Tibial artery (tissue), 4 donors: ENCODE measurements at regions not wholly inside any gene's neighbourhood (a gene's known extent, or its start where the extent isn't known, plus 50 kb on each side); places are given as distances from the start of the nearest gene placed in this dataset.

Experiments used
- DNase-seq, 2 donors: peaks; one replicate each; pipeline ENCODE4 v3.0.0-alpha.2; 2019
- H3K27ac ChIP-seq, 2 donors: fragments of 200-600 bp; sonication (generic) in 1 of 2; 1 replicate in 1 of 2; 2 replicates in 1 of 2; pipeline ENCODE4 v1.5.1; 2018 to 2019; ENCODE audit warnings: mild to moderate bottlenecking in 1 of 2
- H3K27me3 ChIP-seq, 2 donors: fragments of 200-600 bp; sonication (generic) in 1 of 2; one replicate each; pipeline versions ENCODE4 v1.5.1 to v1.6.0; 2016 to 2019
- H3K36me3 ChIP-seq, 3 donors: fragments of 200-600 bp; sonication (generic) in 2 of 3; one replicate each; pipeline ENCODE4 v1.5.1; 2016 to 2019; ENCODE audit warnings: mild to moderate bottlenecking in 2 of 3
- H3K4me1 ChIP-seq, 4 donors: fragments of 200-600 bp; sonication (generic) in 2 of 4; 1 replicate in 3 of 4; 2 replicates in 1 of 4; pipeline ENCODE4 v1.5.1; 2016 to 2019
- H3K4me3 ChIP-seq, 2 donors: fragments of 200-600 bp; sonication (generic) in 1 of 2; 1 replicate in 1 of 2; 2 replicates in 1 of 2; pipeline ENCODE4 v1.5.1; 2018 to 2019; ENCODE audit warnings: mild to moderate bottlenecking in 2 of 2
- H3K9me3 ChIP-seq, 3 donors: fragments of 200-600 bp; sonication (generic) in 1 of 3; one replicate each; pipeline ENCODE4 v1.5.1; 2016 to 2019
- CTCF ChIP-seq, 2 experiments: fragments of 200-600 bp in 1 of 2; fragments of 450-650 bp in 1 of 2; IDR thresholded peaks; one replicate each; pipeline ENCODE4 v1.5.1; 2017 to 2019; ENCODE audit warnings: antibody characterized with exemption in 2 of 2, mild to moderate bottlenecking in 1 of 2, moderate library complexity in 1 of 2
- intact Hi-C: fragments of 100-400 bp; cut with DNase I; formaldehyde crosslinking; loops from one replicate; pipeline ENCODE4 v1.15.0; 2023; ENCODE audit warnings: low total_unique reads

GRCh38 chr7:3238525-3239210 lies 62.4 kb upstream of the SDK1 start:
- no peak overlapping the region for H3K27ac ChIP-seq
- H3K36me3 ChIP-seq = no peaks in the 10 kb centered on the region
- H3K4me3 ChIP-seq = no peak overlapping the region
- no peak for TF ChIP-seq CTCF (IDR thresholded peaks at IDR 0.05)
- intact Hi-C loops = no loop called here
- H3K4me1 ChIP-seq = peaks cover 0 to 14% (median 9%) of the 10 kb centered on the region in 4 donors
- no peaks in the 10 kb centered on the region for H3K27me3 ChIP-seq
- peaks cover 0 to 8% (median 3%) of the 10 kb centered on the region in 3 donors for H3K9me3 ChIP-seq
- no peak for DNase-seq

GRCh38 chr7:3239291-3239691 lies 61.8 kb upstream of the SDK1 start:
- H3K27me3 ChIP-seq = no peaks in the 10 kb centered on the region
- no peak overlapping the region for H3K27ac ChIP-seq
- no peak overlapping the region for H3K4me3 ChIP-seq
- TF ChIP-seq CTCF (IDR thresholded peaks at IDR 0.05) = no peak
- intact Hi-C loops = no loop called here
- peaks cover 0 to 8% (median 3%) of the 10 kb centered on the region in 3 donors for H3K9me3 ChIP-seq
- H3K4me1 ChIP-seq = peaks cover 0 to 14% (median 10%) of the 10 kb centered on the region in 4 donors
- no peaks in the 10 kb centered on the region for H3K36me3 ChIP-seq
- no peak for DNase-seq

GRCh38 chr7:3240826-3241430 lies 60.1 kb upstream of the SDK1 start:
- no peak for TF ChIP-seq CTCF (IDR thresholded peaks at IDR 0.05)
- no peak for DNase-seq
- no peaks in the 10 kb centered on the region for H3K36me3 ChIP-seq
- H3K27ac ChIP-seq = no peak overlapping the region
- peaks cover 0 to 7% (median under 1%) of the 10 kb centered on the region in 3 donors for H3K9me3 ChIP-seq
- no peaks in the 10 kb centered on the region for H3K27me3 ChIP-seq
- H3K4me1 ChIP-seq = peaks cover 0 to 30% (median 16%) of the 10 kb centered on the region in 4 donors
- H3K4me3 ChIP-seq = no peak overlapping the region
- intact Hi-C loops = no loop called here

GRCh38 chr7:3241686-3242258 lies 59.3 kb upstream of the SDK1 start:
- intact Hi-C loops = no loop called here
- no peak for TF ChIP-seq CTCF (IDR thresholded peaks at IDR 0.05)
- H3K4me1 ChIP-seq = peaks cover 0 to 37% (median 16%) of the 10 kb centered on the region in 4 donors
- DNase-seq = no peak
- H3K27me3 ChIP-seq = no peaks in the 10 kb centered on the region
- H3K36me3 ChIP-seq = no peaks in the 10 kb centered on the region
- H3K9me3 ChIP-seq = peaks cover 0 to 2% (median 0%) of the 10 kb centered on the region in 3 donors
- no peak overlapping the region for H3K4me3 ChIP-seq
- no peak overlapping the region for H3K27ac ChIP-seq

- DNase-seq = no peak
- intact Hi-C loops = no loop called here
- H3K4me3 ChIP-seq = no peak overlapping the region
- peak overlapping the region; percentile 71 to 80 for H3K27ac ChIP-seq
- no peaks in the 10 kb centered on the region for H3K36me3 ChIP-seq
- H3K27me3 ChIP-seq = no peaks in the 10 kb centered on the region
- no peak for TF ChIP-seq CTCF (IDR thresholded peaks at IDR 0.05)
- H3K4me1 ChIP-seq = peaks cover 0 to 37% (median 16%) of the 10 kb centered on the region in 4 donors
- peaks cover 0 to 5% (median 0%) of the 10 kb centered on the region in 3 donors for H3K9me3 ChIP-seq
Observed at GRCh38 chr7:3242398-3242972, 58.6 kb upstream of the SDK1 start.
